ENCODE measurements at regions not wholly inside any gene's neighbourhood (a gene's known extent, or its start where the extent isn't known, plus 50 kb on each side); places are given as distances from the start of the nearest gene placed in this dataset.

DNA sequence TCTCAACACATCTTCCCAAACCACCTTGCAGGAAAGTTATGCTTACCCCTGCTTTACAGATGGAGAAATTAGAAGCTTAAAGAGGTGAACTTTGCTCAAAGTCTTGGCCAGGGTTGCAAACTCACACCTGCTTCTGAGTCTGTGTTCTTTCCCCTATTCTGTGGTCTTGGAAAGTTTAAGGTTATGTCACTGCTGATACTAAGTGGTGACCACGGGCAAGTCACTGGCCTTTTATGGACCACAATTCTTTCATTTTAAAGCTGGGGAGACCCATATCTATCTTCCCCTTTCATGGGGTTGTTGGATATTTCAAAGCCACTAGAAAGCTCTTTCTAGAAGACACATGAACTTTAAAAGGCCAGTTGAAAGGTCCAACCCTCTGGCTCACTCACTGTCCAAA lies 95.4 kb upstream of the KLF4 start (continued):
- TF ChIP-seq, protein P1, sequence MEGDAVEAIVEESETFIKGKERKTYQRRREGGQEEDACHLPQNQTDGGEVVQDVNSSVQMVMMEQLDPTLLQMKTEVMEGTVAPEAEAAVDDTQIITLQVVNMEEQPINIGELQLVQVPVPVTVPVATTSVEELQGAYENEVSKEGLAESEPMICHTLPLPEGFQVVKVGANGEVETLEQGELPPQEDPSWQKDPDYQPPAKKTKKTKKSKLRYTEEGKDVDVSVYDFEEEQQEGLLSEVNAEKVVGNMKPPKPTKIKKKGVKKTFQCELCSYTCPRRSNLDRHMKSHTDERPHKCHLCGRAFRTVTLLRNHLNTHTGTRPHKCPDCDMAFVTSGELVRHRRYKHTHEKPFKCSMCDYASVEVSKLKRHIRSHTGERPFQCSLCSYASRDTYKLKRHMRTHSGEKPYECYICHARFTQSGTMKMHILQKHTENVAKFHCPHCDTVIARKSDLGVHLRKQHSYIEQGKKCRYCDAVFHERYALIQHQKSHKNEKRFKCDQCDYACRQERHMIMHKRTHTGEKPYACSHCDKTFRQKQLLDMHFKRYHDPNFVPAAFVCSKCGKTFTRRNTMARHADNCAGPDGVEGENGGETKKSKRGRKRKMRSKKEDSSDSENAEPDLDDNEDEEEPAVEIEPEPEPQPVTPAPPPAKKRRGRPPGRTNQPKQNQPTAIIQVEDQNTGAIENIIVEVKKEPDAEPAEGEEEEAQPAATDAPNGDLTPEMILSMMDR (IDR thresholded peaks at IDR 0.05 in 2 of 3, conservative IDR thresholded peaks at IDR 0.05 in 1 of 3; ENCODE audit: borderline replicate concordance in 1 of 3, insufficient read depth in 1 of 3, low read depth in 2 of 3, low read length in 2 of 3): no peak

DNA sequence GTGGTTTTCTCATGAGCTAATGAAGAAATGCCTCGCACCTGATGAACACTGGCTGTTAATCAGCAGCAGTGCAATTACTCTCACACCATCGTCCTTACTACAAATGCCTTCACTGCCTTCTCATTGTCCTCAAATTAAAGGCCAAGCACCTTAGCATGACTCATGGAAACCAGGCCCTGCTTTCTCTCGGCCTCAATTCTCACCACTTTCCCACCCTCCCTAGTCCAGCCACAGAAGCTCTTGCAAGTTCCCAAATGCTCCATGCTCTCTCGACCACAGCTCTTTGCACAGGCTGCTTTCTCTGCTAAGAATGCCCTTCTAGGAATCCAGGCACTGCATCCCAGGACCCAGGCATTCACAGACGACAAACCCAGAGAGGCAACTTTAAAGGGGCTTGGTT lies 94.6 kb upstream of the KLF4 start:
- ChIA-PET RAD21 (ENCODE audit: low non-redundant PET in 1 of 2, low total read pairs in 2 of 2, uncharacterized antibody in 2 of 2, unreplicated experiment in 2 of 2) (no interaction called here), POLR2A (no interaction called here), CTCF (no interaction called here)
- intact Hi-C loops (cut with micrococcal nuclease): no loop called here
- H3K79me2 ChIP-seq (ENCODE audit: insufficient read depth, low read length): no peaks in the 10 kb centered on the region
- no peaks in the 10 kb centered on the region for H3K27me3 ChIP-seq (ENCODE audit: insufficient read depth, low read length)
- DNase-seq (ENCODE audit: low read depth, low spot score): no peak
- no peaks in the 10 kb centered on the region for H3K9me2 ChIP-seq (ENCODE audit: insufficient read depth)
- H3K9me3 ChIP-seq (ENCODE audit: control insufficient read depth in 1 of 2, insufficient read depth in 1 of 2, low read depth in 1 of 2, low read length in 2 of 2): no peaks in the 10 kb centered on the region
- H3K9ac ChIP-seq (ENCODE audit: low read length): no peak overlapping the region
- no peak overlapping the region for H3K4me2 ChIP-seq (ENCODE audit: low read length)
- no peaks in the 10 kb centered on the region for H3K36me3 ChIP-seq (ENCODE audit: control insufficient read depth in 1 of 2, insufficient read depth in 2 of 2, low read length in 2 of 2)
- H3K27ac ChIP-seq (ENCODE audit: low read depth, low read length): no peak overlapping the region
- ATAC-seq: no peak
- no TSS peak for BruUV-seq (replicated peaks)
- H2AFZ ChIP-seq (ENCODE audit: low read depth, low read length, poor library complexity, severe bottlenecking): no peak overlapping the region
- H3K4me1 ChIP-seq (ENCODE audit: control insufficient read depth in 1 of 2, insufficient read depth in 2 of 2, low read length in 2 of 2): peaks cover 3 to 11% of the 10 kb centered on the region in 2 experiments; a peak in 1 of 4 replicates
- H4K20me1 ChIP-seq (ENCODE audit: insufficient read depth): no peaks in the 10 kb centered on the region
- TF ChIP-seq YY1 (IDR thresholded peaks at IDR 0.05; ENCODE audit: extremely low read depth, insufficient replicate concordance, low read depth, low read length) (no peak), CBX3 (IDR thresholded peaks at IDR 0.05; ENCODE audit: low read depth) (no peak), EZH2 (IDR thresholded peaks at IDR 0.05) (no peak), SRF (IDR thresholded peaks at IDR 0.05; ENCODE audit: low read depth) (no peak)
- H3K4me3 ChIP-seq (replicated peaks in 1 of 2; ENCODE audit: low read depth in 1 of 2, low read length in 2 of 2): no peak overlapping the region

DNA sequence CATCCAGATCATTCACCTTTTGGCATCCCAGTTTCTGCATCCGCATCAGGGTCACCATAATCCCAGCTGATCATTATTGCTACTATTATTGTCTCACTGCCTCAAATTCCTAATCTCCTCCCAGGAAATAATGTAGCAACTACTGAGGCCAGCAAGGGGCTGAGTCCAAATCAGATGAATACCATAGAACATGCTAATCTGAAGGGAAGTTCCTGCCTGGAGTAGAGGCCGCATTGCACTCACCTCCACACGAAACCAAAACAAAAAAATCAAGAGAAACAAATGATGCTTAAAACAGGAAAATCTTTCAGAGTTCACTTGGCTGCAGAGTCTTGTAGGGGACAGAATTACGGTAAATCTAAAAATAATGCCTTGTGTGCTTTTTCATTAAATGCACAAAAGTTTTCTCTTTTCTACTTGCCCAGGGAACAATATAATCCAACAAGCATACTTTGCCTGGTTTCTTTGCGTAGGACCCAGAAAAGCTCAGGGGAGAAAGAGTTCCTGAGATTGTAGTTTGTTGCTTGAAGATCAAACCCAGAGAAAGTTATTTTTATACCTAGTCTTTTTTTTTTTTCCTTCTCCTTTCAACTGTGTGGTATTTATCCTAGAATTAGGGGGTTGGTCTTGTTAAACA lies 87.7 kb upstream of the KLF4 start:
- no peaks in the 10 kb centered on the region for H3K27me3 ChIP-seq (ENCODE audit: insufficient read depth, low read length)
- no TSS peak for BruUV-seq (replicated peaks)
- CTCF ChIA-PET: no interaction called here
- no peak for DNase-seq (ENCODE audit: low read depth, low spot score)
- peaks cover 0 to 4% of the 10 kb centered on the region in 2 experiments; a peak in 1 of 4 replicates for H3K4me1 ChIP-seq (ENCODE audit: control insufficient read depth in 1 of 2, insufficient read depth in 2 of 2, low read length in 2 of 2)
- intact Hi-C loops (cut with micrococcal nuclease): no loop called here
- no peak overlapping the region for H3K27ac ChIP-seq (ENCODE audit: low read depth, low read length)
- no peaks in the 10 kb centered on the region for H3K9me2 ChIP-seq (ENCODE audit: insufficient read depth)
- H3K36me3 ChIP-seq (ENCODE audit: control insufficient read depth in 1 of 2, insufficient read depth in 2 of 2, low read length in 2 of 2): no peaks in the 10 kb centered on the region
- no peak overlapping the region for H3K9ac ChIP-seq (ENCODE audit: low read length)
- no peaks in the 10 kb centered on the region for H4K20me1 ChIP-seq (ENCODE audit: insufficient read depth)
- RAD21 ChIA-PET (ENCODE audit: low non-redundant PET in 1 of 2, low total read pairs in 2 of 2, uncharacterized antibody in 2 of 2, unreplicated experiment in 2 of 2): no interaction called here
- ATAC-seq: no peak
- no peak overlapping the region for H2AFZ ChIP-seq (ENCODE audit: low read depth, low read length, poor library complexity, severe bottlenecking)
- POLR2A ChIA-PET: no interaction called here
- H3K79me2 ChIP-seq (ENCODE audit: insufficient read depth, low read length): no peaks in the 10 kb centered on the region
- no peak overlapping the region for H3K4me2 ChIP-seq (ENCODE audit: low read length)
- no peak overlapping the region for H3K4me3 ChIP-seq (replicated peaks in 1 of 2; ENCODE audit: low read depth in 1 of 2, low read length in 2 of 2)
- H3K9me3 ChIP-seq (ENCODE audit: control insufficient read depth in 1 of 2, insufficient read depth in 1 of 2, low read depth in 1 of 2, low read length in 2 of 2): no peaks in the 10 kb centered on the region
- TF ChIP-seq, protein P2, sequence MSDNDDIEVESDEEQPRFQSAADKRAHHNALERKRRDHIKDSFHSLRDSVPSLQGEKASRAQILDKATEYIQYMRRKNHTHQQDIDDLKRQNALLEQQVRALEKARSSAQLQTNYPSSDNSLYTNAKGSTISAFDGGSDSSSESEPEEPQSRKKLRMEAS (IDR thresholded peaks at IDR 0.05): no peak
- TF ChIP-seq, protein P3, sequence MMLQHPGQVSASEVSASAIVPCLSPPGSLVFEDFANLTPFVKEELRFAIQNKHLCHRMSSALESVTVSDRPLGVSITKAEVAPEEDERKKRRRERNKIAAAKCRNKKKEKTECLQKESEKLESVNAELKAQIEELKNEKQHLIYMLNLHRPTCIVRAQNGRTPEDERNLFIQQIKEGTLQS (IDR thresholded peaks at IDR 0.05): no peak
- no peak for TF ChIP-seq EGR1 (IDR thresholded peaks at IDR 0.05; ENCODE audit: low read depth)
- no peak for TF ChIP-seq SP1 (IDR thresholded peaks at IDR 0.05; ENCODE audit: low read depth)
- TF ChIP-seq EZH2 (IDR thresholded peaks at IDR 0.05): no peak
- TF ChIP-seq, protein P4, sequence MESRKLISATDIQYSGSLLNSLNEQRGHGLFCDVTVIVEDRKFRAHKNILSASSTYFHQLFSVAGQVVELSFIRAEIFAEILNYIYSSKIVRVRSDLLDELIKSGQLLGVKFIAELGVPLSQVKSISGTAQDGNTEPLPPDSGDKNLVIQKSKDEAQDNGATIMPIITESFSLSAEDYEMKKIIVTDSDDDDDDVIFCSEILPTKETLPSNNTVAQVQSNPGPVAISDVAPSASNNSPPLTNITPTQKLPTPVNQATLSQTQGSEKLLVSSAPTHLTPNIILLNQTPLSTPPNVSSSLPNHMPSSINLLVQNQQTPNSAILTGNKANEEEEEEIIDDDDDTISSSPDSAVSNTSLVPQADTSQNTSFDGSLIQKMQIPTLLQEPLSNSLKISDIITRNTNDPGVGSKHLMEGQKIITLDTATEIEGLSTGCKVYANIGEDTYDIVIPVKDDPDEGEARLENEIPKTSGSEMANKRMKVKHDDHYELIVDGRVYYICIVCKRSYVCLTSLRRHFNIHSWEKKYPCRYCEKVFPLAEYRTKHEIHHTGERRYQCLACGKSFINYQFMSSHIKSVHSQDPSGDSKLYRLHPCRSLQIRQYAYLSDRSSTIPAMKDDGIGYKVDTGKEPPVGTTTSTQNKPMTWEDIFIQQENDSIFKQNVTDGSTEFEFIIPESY (IDR thresholded peaks at IDR 0.05; ENCODE audit: extremely low read depth, insufficient replicate concordance, low read length): no peak
- no peak for TF ChIP-seq YY1 (IDR thresholded peaks at IDR 0.05; ENCODE audit: extremely low read depth, insufficient replicate concordance, low read depth, low read length)
- no peak for TF ChIP-seq POLR2A (IDR thresholded peaks at IDR 0.05; ENCODE audit: borderline replicate concordance, extremely low read depth, insufficient read depth, insufficient read length)

All from HCT116 (cell line).